ENCODE measurements at regions not wholly inside any gene's neighbourhood (a gene's known extent, or its start where the extent isn't known, plus 50 kb on each side); places are given as distances from the start of the nearest gene placed in this dataset.
"Not testable (repeated sequence)": the region's sequence is repeated elsewhere in the genome, so short reads cannot be mapped to it uniquely, and the experiment has no call there.

DNA sequence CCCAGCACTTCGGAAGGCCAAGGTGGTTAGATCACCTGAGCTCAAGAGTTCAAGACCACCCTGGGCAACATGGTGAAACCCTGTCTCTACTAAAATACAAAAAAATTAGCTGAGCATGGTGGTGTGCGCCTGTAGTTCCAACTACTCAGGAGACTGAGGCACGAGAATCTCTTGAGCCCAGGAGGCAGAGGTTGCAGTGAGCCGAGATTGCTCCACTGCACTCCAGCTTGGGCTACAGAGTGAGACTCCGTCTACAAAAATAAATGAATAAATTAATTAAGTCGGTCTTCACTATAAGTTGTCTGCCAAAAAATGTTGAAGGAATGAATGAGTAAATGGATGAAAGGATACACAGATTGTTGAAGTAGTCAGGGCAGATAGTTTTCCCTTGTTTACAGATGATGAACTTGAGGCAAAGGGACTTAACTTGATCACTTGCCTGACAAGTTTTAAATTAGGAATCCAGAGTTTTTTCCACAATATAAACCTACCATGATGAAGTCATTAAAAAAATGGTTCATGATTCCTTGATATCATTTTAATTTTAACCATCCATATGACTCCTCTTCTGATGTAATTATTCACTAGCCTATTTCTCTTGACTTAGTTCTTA, 130.8 kb downstream of the TLR5 start:
- no peak for DNase-seq (ENCODE audit: low spot score)
- intact Hi-C loops (cut with DNase I): no loop called here

DNA sequence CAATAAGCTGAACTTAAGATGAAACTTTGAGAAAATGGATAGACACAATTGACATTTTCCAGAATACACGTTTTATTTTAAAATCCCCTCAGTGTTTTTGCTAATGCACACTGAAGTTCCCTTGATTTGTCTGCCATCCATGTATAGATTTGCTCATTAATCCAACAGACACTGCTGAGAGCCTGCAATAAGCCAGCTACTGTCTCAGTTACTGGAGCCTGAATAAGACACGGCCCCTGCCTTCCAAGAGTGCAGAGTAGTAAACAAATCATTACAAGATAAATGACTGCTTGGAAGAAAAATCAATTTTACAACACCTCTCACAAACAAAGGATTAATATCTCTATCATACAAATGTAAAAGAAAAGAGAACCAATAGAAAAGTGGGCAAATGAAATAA, 130.1 kb downstream of the TLR5 start:
- intact Hi-C loops (cut with DNase I): no loop called here
- DNase-seq (ENCODE audit: low spot score): no peak

DNA sequence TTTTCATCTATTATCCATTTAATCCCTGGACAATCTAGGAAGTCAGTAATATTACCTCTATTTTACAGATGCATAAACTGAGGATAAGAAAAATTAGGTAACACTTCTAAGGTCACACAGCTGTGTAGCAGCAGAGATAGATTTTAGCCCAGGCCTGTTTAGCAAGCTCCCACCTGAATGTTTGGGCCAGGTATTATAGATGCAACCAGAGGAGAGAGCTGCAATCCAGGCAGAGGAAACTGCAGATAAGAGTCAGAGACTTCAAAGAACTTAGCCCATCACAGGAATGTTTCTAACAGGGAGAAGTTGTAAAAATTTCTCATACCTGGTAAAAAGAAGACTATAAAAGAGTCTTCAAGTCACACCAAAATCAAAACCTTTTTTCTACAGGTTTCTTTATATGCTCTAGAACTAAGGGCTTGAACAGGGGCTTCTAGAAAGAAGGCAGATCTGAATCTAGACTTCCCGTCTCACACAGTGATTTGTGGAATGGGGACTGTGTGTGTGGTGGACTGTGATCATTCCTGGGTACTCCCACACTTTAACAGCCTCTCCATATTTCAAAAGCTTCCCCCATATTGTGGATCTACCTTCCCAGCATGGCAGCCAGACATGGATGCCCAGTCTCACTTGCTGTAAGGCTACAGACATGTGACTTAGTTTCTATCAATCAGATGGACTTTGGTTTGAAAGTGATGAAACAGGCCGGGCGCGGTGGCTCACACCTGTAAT, 128.7 kb downstream of the TLR5 start:
- no peak for DNase-seq (ENCODE audit: low spot score)
- intact Hi-C loops (cut with DNase I): no loop called here

DNA sequence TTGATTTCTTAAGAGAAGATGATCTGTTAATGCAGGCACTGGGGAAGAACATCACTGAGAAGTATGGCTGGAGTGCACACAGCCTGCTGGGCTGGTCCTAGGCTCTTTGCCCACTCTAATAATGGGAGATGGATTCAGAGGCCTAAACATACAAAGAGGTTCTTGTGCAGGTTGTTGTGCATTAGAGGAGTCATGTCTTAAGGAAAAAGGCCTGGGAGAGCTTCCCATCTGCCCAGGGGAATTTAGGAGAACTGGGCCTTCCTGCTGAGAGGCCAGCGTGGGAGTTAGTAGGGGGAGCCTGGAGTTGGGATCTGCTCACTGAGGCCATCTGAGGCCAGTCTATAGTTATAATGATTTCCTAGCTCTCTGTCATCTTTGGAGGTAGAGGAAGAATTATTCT, 126.7 kb downstream of the TLR5 start:
- intact Hi-C loops (cut with DNase I): no loop called here
- DNase-seq (ENCODE audit: low spot score): no peak

DNA sequence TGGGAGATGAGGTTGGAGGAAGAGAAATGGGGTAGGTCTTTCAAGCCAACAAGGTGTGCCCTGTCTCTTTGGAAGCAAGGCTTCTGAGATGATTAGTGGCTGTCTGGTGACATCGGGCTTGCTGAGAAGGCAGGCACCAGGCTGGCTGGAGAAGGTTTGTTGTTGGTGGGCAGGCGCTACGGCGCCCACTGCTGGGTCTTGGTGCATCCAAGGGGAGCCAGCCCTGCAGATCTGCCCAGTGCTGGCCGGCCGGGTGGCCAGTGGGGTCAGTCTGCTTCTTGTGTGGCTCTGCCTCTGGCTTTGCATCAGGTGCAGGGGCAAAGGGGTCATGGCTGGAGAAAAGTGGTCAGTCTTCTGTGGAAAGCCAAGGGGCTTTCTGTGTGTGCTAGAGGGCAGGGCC, 126.2 kb downstream of the TLR5 start:
- DNase-seq (ENCODE audit: low spot score): no peak

DNA sequence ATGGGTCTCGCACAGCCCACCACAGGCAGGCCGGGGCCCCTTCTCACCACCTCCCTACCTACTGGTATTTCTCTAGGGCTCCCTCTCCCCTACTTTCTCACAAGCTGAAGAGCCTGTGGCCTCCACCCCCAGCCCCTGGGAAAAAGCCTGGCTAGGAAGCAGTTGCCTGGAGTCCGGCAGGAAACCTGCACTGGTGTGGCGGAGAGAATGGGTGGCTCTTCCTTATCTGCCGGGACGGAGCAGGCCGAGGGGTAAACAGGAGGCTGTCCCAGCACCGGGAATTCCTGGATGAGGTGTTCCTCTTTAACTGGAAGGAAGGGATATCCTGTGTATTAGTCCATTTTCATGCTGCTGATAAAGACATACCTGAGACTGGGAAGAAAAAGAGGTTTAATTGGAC, 125.8 kb downstream of the TLR5 start:
- DNase-seq (ENCODE audit: low spot score): no peak
- intact Hi-C loops (cut with DNase I): no loop called here

More for the DNA sequence above, 126.2 kb downstream of the TLR5 start:
- intact Hi-C loops (cut with DNase I): no loop called here

DNA sequence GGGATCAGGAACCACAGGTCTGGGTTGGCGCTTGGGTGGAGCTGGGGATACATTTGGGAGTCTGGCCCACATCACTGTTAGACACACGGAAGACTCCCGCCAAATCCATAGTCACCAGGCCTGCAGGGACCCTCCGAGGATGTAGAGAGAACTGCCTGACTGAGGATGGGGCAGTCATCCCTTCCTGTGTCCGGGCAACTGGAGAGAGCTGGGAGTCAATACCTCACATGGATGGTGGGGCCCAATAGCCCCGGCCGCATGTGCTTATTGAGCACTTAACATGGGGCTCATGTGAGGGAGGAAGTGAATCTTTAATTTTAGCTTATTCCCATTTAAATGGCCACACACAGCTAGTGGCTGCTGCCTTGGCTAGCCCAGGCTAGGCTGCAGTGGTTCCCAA, 124.5 kb downstream of the TLR5 start:
- no peak for DNase-seq (ENCODE audit: low spot score)
- intact Hi-C loops (cut with DNase I): no loop called here

DNA sequence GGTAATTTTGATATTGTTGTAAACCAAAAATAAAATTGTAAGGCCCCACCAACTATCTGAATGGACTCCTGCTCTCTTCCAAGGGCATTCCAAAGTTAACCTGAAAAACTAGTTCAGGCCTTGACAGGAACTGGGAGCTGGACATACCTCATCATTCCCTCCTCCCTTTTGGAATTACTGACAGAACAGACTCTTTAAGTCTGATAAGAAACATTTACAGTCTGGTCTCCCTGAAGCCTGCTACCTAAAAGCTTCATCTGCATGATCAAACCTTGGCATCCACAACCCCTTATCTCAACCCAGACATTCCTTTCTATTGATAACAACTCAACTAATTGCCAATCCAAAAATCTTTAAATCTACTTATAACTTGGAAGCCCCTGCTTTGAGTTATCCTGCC, 123.8 kb downstream of the TLR5 start:
- DNase-seq (ENCODE audit: low spot score): no peak
- intact Hi-C loops (cut with DNase I): no loop called here

DNA sequence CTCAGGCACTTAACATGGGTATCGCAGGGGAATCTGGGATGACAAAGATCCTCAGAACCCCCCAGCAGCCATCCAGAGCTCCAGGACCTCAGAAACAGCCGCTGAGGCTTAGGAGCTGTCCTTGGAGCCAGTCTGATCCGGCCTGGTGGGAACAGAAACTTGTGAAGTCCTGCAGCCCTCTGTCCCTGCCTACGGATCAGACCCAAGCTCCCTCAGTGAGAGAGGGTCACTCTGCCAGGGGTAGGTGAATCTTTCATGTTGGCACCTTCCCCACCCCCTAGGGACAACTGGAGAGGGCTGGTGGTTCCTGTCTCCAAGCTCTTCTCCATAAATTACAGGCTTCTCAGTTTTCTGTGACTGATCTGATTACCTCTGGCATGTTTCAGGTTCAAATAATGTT, 122.3 kb downstream of the TLR5 start:
- intact Hi-C loops (cut with DNase I): no loop called here
- DNase-seq (ENCODE audit: low spot score): no peak

DNA sequence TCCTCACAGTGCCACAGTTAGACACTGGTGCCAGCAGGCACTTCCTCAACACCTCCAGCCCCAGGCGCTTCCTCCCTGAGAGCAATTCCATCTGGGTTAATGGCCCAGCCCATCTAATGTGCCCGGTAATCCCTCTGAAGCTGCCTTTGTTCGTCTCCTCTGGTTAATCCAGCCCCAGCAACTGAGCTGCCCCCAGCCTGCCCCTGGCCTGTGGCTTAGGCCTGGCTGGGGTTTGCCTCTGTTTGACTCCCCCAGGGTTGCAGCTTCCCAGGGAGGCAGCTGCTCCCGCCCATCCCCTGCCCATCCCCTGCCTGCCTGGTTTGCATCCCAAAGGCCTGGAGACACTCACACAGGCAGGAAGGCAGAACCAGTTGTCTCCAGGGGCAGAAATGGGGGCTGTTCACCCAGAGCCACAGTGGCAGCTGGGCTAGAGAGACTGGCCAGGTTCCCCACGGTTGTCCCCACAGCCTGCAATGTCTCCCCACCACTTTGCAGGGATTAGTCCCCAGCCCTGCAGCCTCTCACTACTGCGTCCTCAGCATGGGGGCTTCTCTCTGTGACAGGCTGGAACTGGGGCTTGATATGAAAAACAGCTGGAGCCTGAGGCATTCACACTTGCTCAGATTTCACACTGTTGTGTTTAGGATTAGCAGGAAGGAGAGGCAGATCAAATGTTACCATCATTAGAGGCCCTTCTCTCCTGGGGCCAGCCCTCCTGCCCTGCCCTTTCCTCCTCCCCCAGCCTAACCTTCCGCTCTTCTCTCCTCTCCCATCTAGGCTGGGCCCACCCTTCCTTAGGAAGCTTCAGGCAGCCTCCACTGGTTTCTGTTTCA, 120.2 kb downstream of the TLR5 start:
- intact Hi-C loops (cut with DNase I): no loop called here
- DNase-seq (ENCODE audit: low spot score): no peak

DNA sequence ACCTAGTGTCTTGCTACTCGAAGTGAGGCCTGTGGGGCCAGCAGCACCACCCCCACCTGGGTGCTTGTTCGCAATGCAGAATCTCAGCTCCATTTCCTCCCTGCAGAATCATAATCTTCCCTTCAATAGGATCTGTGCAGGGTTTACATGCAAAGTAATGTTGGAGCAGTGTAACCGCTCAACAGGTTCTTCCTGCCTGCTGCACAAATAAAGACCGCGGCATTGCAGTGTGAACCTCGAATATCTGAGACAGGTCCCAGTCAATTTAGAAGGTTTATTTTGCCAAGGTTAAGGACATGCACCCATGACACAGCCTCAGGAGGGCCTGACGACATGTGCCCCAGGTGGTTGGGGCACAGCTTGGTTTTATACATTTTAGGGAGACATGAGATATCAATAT, 119.2 kb downstream of the TLR5 start:
- no peak for DNase-seq (ENCODE audit: low spot score)
- intact Hi-C loops (cut with DNase I): no loop called here

DNA sequence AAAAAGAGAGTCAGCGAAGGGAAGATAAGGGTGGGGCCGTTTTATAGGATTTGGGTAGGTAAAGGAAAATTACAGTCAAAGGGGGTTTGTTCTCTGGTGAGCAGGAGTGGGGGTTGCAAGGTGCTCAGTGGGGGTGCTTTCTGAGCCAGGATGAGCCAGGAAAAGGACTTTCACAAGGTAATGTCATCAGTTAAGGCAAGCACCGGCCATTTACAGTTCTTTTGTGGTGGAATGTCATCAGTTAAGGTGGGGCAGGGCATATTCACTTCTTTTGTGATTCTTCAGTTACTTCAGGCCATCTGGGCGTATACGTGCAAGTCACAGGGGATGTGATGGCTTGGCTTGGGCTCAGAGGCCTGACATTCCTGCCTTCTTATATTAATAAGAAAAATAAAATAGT, 118.6 kb downstream of the TLR5 start:
- intact Hi-C loops (cut with DNase I); DNase-seq (ENCODE audit: low spot score): not testable (repeated sequence)

DNA sequence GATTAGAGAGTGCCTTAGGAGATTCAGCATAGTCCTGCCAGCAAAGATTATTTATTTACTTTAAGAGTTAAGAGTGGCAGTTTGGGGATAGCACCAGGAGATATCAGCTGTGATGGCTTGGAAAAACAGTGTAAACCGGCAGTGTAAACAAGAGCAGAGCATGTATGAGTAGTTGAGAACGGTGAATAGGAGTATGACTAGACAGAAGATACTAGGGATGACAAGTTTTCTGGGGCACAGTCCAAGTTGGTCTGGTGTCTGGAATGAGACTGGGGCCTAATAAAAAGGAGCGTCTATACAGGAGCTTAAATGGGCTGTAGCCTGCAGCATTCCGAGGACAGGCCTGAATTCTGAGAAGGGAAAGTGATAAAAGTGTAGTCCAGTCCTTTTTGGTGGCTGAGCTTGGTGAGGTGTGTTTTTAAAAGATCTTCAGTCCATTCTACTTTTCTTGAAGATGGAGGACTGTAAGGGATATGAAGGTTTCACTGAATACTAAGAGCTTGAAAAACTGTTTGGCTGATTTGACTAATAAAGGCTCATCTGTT, 117.8 kb downstream of the TLR5 start:
- intact Hi-C loops (cut with DNase I); DNase-seq (ENCODE audit: low spot score): not testable (repeated sequence)

DNA sequence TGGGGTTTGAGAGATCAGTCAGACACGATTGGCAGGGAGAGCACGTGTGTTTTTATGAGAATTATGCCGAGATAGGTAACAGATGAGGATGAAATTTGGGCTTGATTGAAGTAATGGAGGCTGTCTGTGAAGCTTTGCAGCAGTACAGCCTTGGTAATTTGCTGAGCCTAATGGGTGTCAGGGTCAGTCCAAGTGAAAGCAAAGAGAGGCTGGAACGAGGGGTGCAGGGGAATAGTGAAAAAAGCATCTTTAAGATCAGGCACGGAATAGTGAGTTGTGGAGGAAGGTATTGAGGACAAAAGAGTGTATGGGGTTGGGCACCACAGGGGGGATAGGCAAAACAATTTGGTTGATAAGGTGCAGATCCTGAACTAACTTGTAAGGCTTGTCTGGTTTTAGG, 116.4 kb downstream of the TLR5 start:
- DNase-seq (ENCODE audit: low spot score); intact Hi-C loops (cut with DNase I): not testable (repeated sequence)

DNA sequence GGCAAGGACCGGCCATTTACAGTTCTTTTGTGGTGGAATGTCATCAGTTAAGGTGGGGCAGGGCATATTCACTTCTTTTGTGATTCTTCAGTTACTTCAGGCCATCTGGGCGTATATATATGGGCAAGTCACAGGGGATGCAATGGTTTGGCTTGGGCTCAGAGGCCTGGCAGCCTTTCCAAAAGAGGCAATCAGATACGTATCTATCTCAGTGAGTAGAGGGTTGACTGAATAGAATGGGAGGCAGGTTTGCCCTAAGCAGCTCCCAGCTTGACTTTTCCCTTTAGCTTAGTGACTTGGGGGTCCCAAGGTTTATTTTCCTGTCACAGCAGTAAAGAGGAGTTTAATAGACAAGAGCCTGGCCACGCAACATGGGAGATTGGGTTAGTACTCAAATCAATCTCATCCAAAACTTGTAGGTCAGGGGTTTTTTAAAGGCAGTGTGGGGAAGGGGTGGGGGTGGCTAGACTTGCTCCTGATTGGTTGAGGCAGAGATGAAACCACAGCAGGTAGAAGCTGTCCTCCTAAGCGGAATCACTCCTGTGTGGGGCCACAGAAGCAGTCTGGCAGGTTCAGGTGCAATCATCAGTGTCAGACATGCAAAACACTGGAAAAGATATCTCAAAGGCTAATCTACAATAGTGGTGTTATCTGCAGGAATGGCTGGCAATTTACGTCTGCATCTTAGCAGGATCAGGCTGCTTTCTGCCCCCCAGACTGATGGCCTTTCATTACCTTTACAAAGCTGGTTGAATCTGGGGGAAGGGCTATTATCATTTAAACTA, 112.9 kb downstream of the TLR5 start:
- intact Hi-C loops (cut with DNase I): no loop called here
- DNase-seq (ENCODE audit: low spot score): no peak

DNA sequence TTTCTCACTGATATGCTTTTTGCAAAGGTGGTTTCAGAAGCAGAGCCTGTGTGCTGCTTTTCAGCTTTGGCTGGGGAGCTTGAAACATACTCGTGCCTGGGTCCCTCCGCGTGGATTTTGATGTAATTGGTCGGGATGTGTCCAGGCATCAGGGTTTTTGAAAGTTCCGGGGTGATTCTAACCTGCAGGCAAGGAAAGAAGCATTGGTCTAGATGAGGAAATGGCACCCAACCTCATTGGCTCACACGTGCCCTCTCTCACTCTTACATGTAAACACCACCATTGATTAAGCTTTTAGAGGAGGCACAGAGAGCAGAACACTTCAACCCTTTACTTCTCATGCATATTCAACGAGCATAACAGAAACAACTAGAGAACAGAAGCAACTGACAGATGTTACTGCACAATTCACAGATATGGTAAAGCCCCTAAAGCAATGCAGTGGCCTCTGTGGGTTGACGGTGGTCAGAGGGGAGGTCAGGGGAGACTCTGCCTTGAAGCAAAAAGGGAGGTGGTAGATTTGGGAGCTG, 112.1 kb downstream of the TLR5 start:
- intact Hi-C loops (cut with DNase I): no loop called here
- DNase-seq (ENCODE audit: low spot score): no peak

DNA sequence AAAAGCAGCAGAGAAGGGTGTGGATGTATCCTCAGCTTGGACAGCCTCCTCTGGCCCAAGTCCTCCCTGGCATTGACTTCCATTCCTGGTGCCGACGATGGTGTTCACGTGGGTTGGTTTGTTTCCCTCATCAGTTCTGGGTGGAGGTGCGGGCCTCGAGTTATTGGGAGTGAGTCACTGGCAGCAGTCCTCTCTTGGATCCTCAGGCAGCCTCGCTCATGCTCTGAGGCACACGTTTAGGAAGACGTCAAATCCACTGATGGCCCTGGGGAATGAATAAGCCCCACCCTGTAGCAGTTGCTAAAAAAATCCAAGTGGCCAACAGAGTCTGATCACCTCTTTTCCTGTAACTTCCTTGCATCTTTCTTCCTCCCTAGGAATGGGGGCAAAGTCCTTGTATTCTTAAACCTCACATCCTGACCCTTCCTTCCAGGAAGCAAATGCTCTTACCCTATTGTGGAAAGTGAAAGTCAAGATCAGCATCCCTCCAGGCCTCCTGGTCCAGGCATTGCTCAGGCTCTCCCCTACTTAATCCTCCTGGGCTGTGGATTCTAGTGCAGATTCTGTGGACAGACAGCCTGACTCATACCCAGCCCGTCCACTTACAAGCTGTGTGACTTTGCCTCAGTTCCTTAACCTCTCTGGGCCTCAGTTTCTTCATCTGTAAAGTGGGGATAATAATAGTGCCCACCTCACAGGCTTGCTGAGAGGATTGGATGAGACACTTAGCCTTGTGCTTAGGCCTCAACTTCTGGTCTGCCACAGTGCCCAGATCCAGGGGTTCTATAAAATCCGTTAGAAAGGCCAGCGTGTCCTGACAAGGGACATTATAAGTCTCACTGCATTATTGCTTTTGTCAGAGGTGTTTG, 111.1 kb downstream of the TLR5 start:
- DNase-seq (ENCODE audit: low spot score): peak; percentile 93
- intact Hi-C loops (cut with DNase I): no loop called here

DNA sequence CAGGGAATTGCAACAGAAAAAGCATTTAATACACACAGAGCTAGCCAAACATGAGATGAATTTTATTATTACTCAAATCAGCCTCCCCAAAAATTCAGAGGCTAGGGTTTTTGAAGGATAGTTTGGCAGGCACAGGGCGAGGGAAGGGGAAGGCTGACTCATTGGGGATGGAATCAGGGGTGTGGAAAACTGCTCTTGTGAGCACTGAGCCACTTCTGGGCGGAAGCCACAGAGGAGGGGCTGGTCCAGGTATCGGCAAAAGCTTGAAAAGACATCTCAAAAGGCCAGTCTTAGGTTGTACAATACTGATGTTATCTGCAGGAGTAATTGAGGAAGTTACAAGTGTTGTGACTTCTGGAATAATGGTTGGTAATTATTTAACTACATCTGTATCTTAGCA, 109.4 kb downstream of the TLR5 start:
- DNase-seq (ENCODE audit: low spot score): no peak
- intact Hi-C loops (cut with DNase I): no loop called here
